Gastroesophageal sphincter (tissue), 3 donors: ENCODE measurements at regions not wholly inside any gene's neighbourhood (a gene's known extent, or its start where the extent isn't known, plus 50 kb on each side); places are given as distances from the start of the nearest gene placed in this dataset.

Experiments used
- CTCF ChIP-seq, 4 experiments: fragments of 200-600 bp in 2 of 4; fragments of 450-650 bp in 2 of 4; sonication (generic) in 1 of 4; IDR thresholded peaks; one replicate each; pipeline ENCODE4 v1.5.1; 2017 to 2019; ENCODE audit warnings: antibody characterized with exemption in 4 of 4, mild to moderate bottlenecking in 2 of 4, moderate library complexity in 2 of 4
- EP300 ChIP-seq: sonication (generic); formaldehyde crosslinking; IDR thresholded peaks from one replicate; pipeline ENCODE4 v1.6.1; 2017; ENCODE audit warnings: antibody characterized with exemption, mild to moderate bottlenecking
- POLR2A ChIP-seq, 2 donors: fragments of 450-650 bp; IDR thresholded peaks; one replicate each; pipeline ENCODE4 v1.6.1; 2017; ENCODE audit warnings: antibody characterized with exemption in 2 of 2, mild to moderate bottlenecking in 2 of 2, moderate library complexity in 1 of 2
- POLR2AphosphoS5 ChIP-seq: sonication (generic); formaldehyde crosslinking; IDR thresholded peaks from one replicate; pipeline ENCODE4 v1.6.1; 2017; ENCODE audit warnings: antibody characterized with exemption

DNA sequence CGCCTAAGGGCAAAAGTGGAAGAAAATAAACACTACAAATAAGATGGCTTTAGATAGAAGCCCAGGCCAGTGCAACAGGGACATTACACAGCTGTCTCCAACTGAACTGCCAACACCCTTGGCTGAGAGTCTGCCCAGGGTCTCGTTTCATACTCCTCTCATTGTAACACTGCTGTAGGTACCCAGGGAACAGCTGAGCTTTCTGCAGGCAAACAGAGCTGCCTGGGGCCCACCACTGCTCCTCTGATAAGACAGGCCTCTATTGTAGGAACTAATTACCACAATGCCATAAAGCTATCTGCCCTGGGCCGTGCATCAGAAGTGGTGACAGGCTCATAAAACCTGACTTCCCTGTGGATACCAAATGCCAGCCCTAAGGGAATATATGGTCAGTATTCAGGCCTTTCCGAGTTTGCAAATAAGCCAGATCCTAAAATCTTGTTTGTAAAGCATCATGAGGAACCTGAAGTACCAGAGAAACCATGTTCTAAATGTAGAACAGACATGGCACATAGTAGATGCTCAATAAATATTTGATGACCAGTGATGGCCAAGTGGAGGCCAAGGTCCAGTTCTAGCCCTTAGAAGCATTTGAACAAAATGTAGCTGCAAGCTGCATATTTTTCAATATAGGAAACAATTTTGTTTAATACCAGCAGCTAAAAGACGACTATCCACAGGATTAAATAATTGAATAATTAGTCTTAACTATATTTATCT lies 84.3 kb upstream of the NEO1 start:
- TF ChIP-seq CTCF (IDR thresholded peaks at IDR 0.05) (no peak), POLR2AphosphoS5 (no peak), POLR2A (IDR thresholded peaks at IDR 0.05) (no peak), EP300 (no peak)
